GM08714 (cell line): ENCODE measurements at regions not wholly inside any gene's neighbourhood (a gene's known extent, or its start where the extent isn't known, plus 50 kb on each side); places are given as distances from the start of the nearest gene placed in this dataset.

Experiments
- H3K4me3 ChIP-seq: fragments of 200-500 bp; sonication (Bioruptor generic); 2 replicates; pipeline ENCODE4 v1.5.1; 2014; ENCODE audit warnings: mild to moderate bottlenecking, low read length, inconsistent platforms
- ZNF274 ChIP-seq: IDR thresholded peaks from 2 replicates; pipeline ENCODE4 v1.6.1; 2012; ENCODE audit warnings: mild to moderate bottlenecking, low read depth, low read length

GRCh38 chr14:87656315-87656714 lies 336.7 kb downstream of the GALC start:
- H3K4me3 ChIP-seq, result no peak overlapping the region
- TF ChIP-seq ZNF274, result no peak

- no peak for TF ChIP-seq ZNF274
- no peak overlapping the region for H3K4me3 ChIP-seq
Observed at GRCh38 chr14:87652278-87652677, 340.7 kb downstream of the GALC start.

GRCh38 chr14:87644689-87645088 lies 348.3 kb downstream of the GALC start:
- no peak overlapping the region for H3K4me3 ChIP-seq
- TF ChIP-seq ZNF274, result no peak

GRCh38 chr14:87643005-87643404 lies 350.0 kb downstream of the GALC start:
- no peak for TF ChIP-seq ZNF274
- H3K4me3 ChIP-seq, result no peak overlapping the region

- no peak overlapping the region for H3K4me3 ChIP-seq
- TF ChIP-seq ZNF274, result no peak
Observed at GRCh38 chr14:87640553-87640952, 352.4 kb downstream of the GALC start.

- no peak overlapping the region for H3K4me3 ChIP-seq
- TF ChIP-seq ZNF274, result no peak
Observed at GRCh38 chr14:87638196-87638595, 354.8 kb downstream of the GALC start.

- no peak overlapping the region for H3K4me3 ChIP-seq
- TF ChIP-seq ZNF274, result no peak
Observed at GRCh38 chr14:87635442-87635841, 357.5 kb downstream of the GALC start.

- H3K4me3 ChIP-seq, result no peak overlapping the region
- no peak for TF ChIP-seq ZNF274
Observed at GRCh38 chr14:87632796-87633195, 360.2 kb downstream of the GALC start.

GRCh38 chr14:87630846-87631245 lies 362.1 kb downstream of the GALC start:
- no peak for TF ChIP-seq ZNF274
- H3K4me3 ChIP-seq, result no peak overlapping the region

GRCh38 chr14:87629788-87630187 lies 363.2 kb downstream of the GALC start:
- H3K4me3 ChIP-seq, result no peak overlapping the region
- TF ChIP-seq ZNF274, result no peak

- TF ChIP-seq ZNF274, result no peak
Observed at GRCh38 chr14:87628780-87629179, 364.2 kb downstream of the GALC start.

GRCh38 chr14:87628129-87628528 lies 364.9 kb downstream of the GALC start:
- no peak overlapping the region for H3K4me3 ChIP-seq
- no peak for TF ChIP-seq ZNF274

More at GRCh38 chr14:87628780-87629179, 364.2 kb downstream of the GALC start:
- H3K4me3 ChIP-seq, result no peak overlapping the region

- no peak overlapping the region for H3K4me3 ChIP-seq
- TF ChIP-seq ZNF274, result no peak
Observed at GRCh38 chr14:87626266-87626665, 366.7 kb downstream of the GALC start.

- no peak overlapping the region for H3K4me3 ChIP-seq
- TF ChIP-seq ZNF274, result no peak
Observed at GRCh38 chr14:87623616-87624015, 369.4 kb downstream of the GALC start.

GRCh38 chr14:87617079-87617478 lies 375.9 kb downstream of the GALC start:
- no peak for TF ChIP-seq ZNF274
- H3K4me3 ChIP-seq, result no peak overlapping the region
